Loucy (cell line): ENCODE measurements at regions not wholly inside any gene's neighbourhood (a gene's known extent, or its start where the extent isn't known, plus 50 kb on each side); places are given as distances from the start of the nearest gene placed in this dataset.

Experiments
- H2AFZ ChIP-seq: fragments of 200-600 bp; sonication (generic); 2 replicates; pipeline ENCODE4 v1.6.0; 2016; ENCODE audit warnings: antibody characterized with exemption, mild to moderate bottlenecking, low read length, moderate library complexity
- H3F3A ChIP-seq: fragments of 200-600 bp; 2 replicates; pipeline ENCODE4 v1.6.0; 2016; ENCODE audit warnings: antibody characterized with exemption, low read depth, mild to moderate bottlenecking
- H3K27me3 ChIP-seq: fragments of 200-600 bp; sonication (generic); 2 replicates; pipeline ENCODE4 v1.6.1; 2014; ENCODE audit warnings: low read length, mild to moderate bottlenecking; ENCODE audit not compliant: insufficient read depth, poor library complexity, severe bottlenecking
- H3K36me3 ChIP-seq: fragments of 200-600 bp; sonication (generic); 2 replicates; pipeline ENCODE4 v1.6.1; 2016; ENCODE audit warnings: low read length; ENCODE audit not compliant: insufficient read depth
- H3K4me1 ChIP-seq: fragments of 200-600 bp; sonication (generic); 2 replicates; pipeline ENCODE4 v1.5.1; 2014; ENCODE audit warnings: low read length, mild to moderate bottlenecking; ENCODE audit not compliant: insufficient read depth, poor library complexity, severe bottlenecking
- H3K4me2 ChIP-seq: fragments of 200-600 bp; sonication (generic); 2 replicates; pipeline ENCODE4 v1.6.0; 2014; ENCODE audit warnings: antibody characterized with exemption, low read length, low read depth, mild to moderate bottlenecking; ENCODE audit not compliant: poor library complexity, severe bottlenecking
- H3K4me3 ChIP-seq: fragments of 200-600 bp; sonication (generic); 2 replicates; pipeline ENCODE4 v1.5.1; 2014; ENCODE audit warnings: low read length, mild to moderate bottlenecking, mixed read lengths; ENCODE audit not compliant: poor library complexity, severe bottlenecking
- H3K79me2 ChIP-seq: fragments of 200-600 bp; sonication (generic); 2 replicates; pipeline ENCODE4 v1.6.1; 2014; ENCODE audit warnings: low read length; ENCODE audit not compliant: insufficient read depth
- H3K9ac ChIP-seq: fragments of 200-600 bp; sonication (generic); 2 replicates; pipeline ENCODE4 v1.6.0; 2014; ENCODE audit warnings: mild to moderate bottlenecking, low read depth, low read length, moderate library complexity; ENCODE audit not compliant: poor library complexity, severe bottlenecking
- H3K9me2 ChIP-seq: fragments of 200-600 bp; sonication (generic); replicated peaks from 2 replicates; pipeline ENCODE4 v1.6.1; 2016; ENCODE audit warnings: low read depth, low read length, mixed read lengths
- H3K9me3 ChIP-seq: fragments of 200-600 bp; sonication (generic); 2 replicates; pipeline ENCODE4 v1.6.1; 2014; ENCODE audit warnings: mild to moderate bottlenecking, antibody characterized with exemption, low read length, low read depth; ENCODE audit not compliant: insufficient read depth
- H4K20me1 ChIP-seq: fragments of 200-600 bp; sonication (generic); 2 replicates; pipeline ENCODE4 v1.6.0; 2014; ENCODE audit warnings: antibody characterized with exemption, low read length, mild to moderate bottlenecking; ENCODE audit not compliant: insufficient read depth, poor library complexity, severe bottlenecking
- EZH2phosphoT487 ChIP-seq: fragments of 200-600 bp; IDR thresholded peaks from 2 replicates; pipeline ENCODE4 v1.6.1; 2018; ENCODE audit warnings: antibody characterized with exemption, mild to moderate bottlenecking, moderate library complexity, borderline replicate concordance
- TF ChIP-seq, protein P1 (sequence below): fragments of 200-600 bp; sonication (generic); conservative IDR thresholded peaks from 2 replicates; pipeline ENCODE4 v1.5.1; 2014; ENCODE audit warnings: mild to moderate bottlenecking, antibody characterized with exemption, low read length

DNA sequence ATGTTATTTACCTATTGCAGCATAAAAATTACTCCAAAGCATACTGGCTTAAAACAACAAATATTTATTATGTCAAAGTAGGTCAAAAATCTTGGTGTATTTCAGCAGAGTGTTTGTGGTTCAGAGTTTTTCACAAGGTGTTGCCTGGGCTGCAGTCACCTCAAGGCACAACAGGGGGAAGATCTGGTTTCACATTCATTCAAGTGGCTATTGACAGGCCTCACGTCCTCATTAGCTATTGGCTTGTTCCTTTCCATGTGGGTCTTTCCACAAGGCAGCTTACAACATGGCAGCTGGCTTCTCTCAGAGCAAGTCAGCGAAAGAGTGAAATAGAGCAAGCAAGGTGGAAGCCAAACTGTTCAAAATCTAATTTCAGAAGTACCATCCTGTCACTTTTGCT is 602.9 kb downstream of the OLFM4 start:
- Histone ChIP-seq H3K9me3 (no peaks in the 10 kb centered on the region), H3K4me2 (no peak overlapping the region), H3K79me2 (no peaks in the 10 kb centered on the region), H4K20me1 (no peaks in the 10 kb centered on the region), H2AFZ (no peak overlapping the region), H3K27me3 (no peaks in the 10 kb centered on the region), H3K4me3 (no peak overlapping the region), H3K9ac (no peak overlapping the region), H3K36me3 (no peaks in the 10 kb centered on the region), H3K4me1 (no peaks in the 10 kb centered on the region), H3K9me2 (no peaks in the 10 kb centered on the region; the same call in 1 of the 2 replicates), H3F3A (no peaks in the 10 kb centered on the region)
- TF ChIP-seq EZH2phosphoT487, result no peak
- TF ChIP-seq, protein P1, sequence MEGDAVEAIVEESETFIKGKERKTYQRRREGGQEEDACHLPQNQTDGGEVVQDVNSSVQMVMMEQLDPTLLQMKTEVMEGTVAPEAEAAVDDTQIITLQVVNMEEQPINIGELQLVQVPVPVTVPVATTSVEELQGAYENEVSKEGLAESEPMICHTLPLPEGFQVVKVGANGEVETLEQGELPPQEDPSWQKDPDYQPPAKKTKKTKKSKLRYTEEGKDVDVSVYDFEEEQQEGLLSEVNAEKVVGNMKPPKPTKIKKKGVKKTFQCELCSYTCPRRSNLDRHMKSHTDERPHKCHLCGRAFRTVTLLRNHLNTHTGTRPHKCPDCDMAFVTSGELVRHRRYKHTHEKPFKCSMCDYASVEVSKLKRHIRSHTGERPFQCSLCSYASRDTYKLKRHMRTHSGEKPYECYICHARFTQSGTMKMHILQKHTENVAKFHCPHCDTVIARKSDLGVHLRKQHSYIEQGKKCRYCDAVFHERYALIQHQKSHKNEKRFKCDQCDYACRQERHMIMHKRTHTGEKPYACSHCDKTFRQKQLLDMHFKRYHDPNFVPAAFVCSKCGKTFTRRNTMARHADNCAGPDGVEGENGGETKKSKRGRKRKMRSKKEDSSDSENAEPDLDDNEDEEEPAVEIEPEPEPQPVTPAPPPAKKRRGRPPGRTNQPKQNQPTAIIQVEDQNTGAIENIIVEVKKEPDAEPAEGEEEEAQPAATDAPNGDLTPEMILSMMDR, result no peak

DNA sequence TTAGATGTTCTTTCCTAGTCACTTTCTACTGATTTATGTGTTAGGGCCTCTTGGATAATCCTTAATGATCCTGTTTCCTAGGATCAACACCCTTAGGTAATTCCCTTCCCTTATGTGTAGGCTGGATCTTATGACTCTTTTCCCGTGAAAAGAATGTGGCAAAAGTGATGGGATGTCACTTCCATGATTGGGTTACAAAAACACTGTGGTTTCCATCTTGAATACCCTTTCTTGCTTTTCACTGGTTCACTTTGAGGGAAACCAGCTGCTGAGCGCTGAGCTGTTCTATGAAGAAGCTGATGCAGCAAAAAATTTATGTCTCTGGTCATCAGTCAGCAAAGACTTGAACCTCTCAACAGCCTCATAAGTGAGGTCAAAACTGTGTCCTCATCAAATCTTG is 609.4 kb downstream of the OLFM4 start:
- TF ChIP-seq EZH2phosphoT487, result no peak
- TF ChIP-seq, protein P1, result no peak
- H3F3A ChIP-seq, result no peaks in the 10 kb centered on the region
- H3K79me2 ChIP-seq, result no peaks in the 10 kb centered on the region
- no peaks in the 10 kb centered on the region for H4K20me1 ChIP-seq
- H3K4me2 ChIP-seq, result no peak overlapping the region
- no peak overlapping the region for H2AFZ ChIP-seq
- no peaks in the 10 kb centered on the region for H3K4me1 ChIP-seq
- H3K9me2 ChIP-seq, result no peaks in the 10 kb centered on the region
- no peaks in the 10 kb centered on the region for H3K9me3 ChIP-seq
- no peaks in the 10 kb centered on the region for H3K27me3 ChIP-seq
- no peaks in the 10 kb centered on the region for H3K36me3 ChIP-seq
- no peak overlapping the region for H3K9ac ChIP-seq
- no peak overlapping the region for H3K4me3 ChIP-seq

DNA sequence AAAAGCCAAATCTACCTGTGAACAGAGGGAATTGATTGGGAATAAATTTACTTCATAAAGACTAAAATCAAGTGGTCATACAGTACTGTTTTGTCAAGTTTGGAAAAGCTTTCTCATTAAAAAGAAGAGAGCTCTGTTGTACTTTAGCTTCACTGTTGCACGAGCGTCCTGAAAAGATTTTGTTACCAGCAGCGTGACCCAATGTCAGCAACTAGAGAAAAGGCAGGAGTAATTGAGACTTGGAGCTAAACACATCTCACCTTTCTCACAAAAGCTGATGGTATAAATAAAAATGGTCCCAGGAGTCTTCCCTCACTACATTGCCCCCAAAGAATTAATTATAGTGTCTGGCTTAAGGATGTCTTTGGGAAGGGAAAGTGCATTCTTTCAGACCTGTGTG is 613.7 kb downstream of the OLFM4 start:
- no peaks in the 10 kb centered on the region for H3F3A ChIP-seq
- H2AFZ ChIP-seq, result no peak overlapping the region
- H3K79me2 ChIP-seq, result no peaks in the 10 kb centered on the region
- no peaks in the 10 kb centered on the region for H3K9me3 ChIP-seq
- no peaks in the 10 kb centered on the region for H3K4me1 ChIP-seq
- H3K36me3 ChIP-seq, result no peaks in the 10 kb centered on the region
- TF ChIP-seq, protein P1, result no peak
- no peak for TF ChIP-seq EZH2phosphoT487
- H3K9ac ChIP-seq, result no peak overlapping the region
- no peak overlapping the region for H3K4me2 ChIP-seq
- no peaks in the 10 kb centered on the region for H3K9me2 ChIP-seq
- no peak overlapping the region for H3K4me3 ChIP-seq
- H4K20me1 ChIP-seq, result no peaks in the 10 kb centered on the region
- H3K27me3 ChIP-seq, result no peaks in the 10 kb centered on the region
